Ascending aorta (tissue), 2 donors: ENCODE measurements at regions not wholly inside any gene's neighbourhood (a gene's known extent, or its start where the extent isn't known, plus 50 kb on each side); places are given as distances from the start of the nearest gene placed in this dataset.
"Not testable (repeated sequence)": the region's sequence is repeated elsewhere in the genome, so short reads cannot be mapped to it uniquely, and the experiment has no call there.

Source experiments
- DNase-seq, 2 donors: peaks; one replicate each; pipeline ENCODE4 v3.0.0-alpha.2; 2019; ENCODE audit warnings: low spot score in 2 of 2
- H3K27ac ChIP-seq, 2 donors: fragments of 200-600 bp; sonication (generic); one replicate each; pipeline ENCODE4 v1.5.1; 2016 to 2017; ENCODE audit warnings: mild to moderate bottlenecking in 1 of 2
- H3K27me3 ChIP-seq: fragments of 200-600 bp; sonication (generic); one replicate; pipeline ENCODE4 v1.5.1; 2017
- H3K36me3 ChIP-seq, 2 donors: fragments of 200-600 bp; sonication (generic); one replicate each; pipeline ENCODE4 v1.5.1; 2016
- H3K4me1 ChIP-seq, 2 donors: fragments of 200-600 bp; sonication (generic); one replicate each; pipeline ENCODE4 v1.5.1; 2016 to 2017; ENCODE audit warnings: mild to moderate bottlenecking in 1 of 2
- H3K4me3 ChIP-seq, 2 donors: fragments of 200-600 bp; sonication (generic); one replicate each; pipeline ENCODE4 v1.5.1; 2016 to 2017; ENCODE audit warnings: mild to moderate bottlenecking in 1 of 2
- H3K9me3 ChIP-seq, 2 donors: fragments of 200-600 bp; sonication (generic); one replicate each; pipeline ENCODE4 v1.5.1; 2016
- intact Hi-C: fragments of 100-400 bp; cut with DNase I; formaldehyde crosslinking; loops from one replicate; pipeline ENCODE4 v1.15.1; 2023
- TF ChIP-seq, protein P1 (sequence below), 3 experiments: fragments of 200-600 bp in 2 of 3; fragments of 450-650 bp in 1 of 3; sonication (generic) in 2 of 3; IDR thresholded peaks; one replicate each; pipeline ENCODE4 v1.5.1; 2016 to 2019; ENCODE audit warnings: antibody characterized with exemption in 3 of 3, mild to moderate bottlenecking in 1 of 3, moderate library complexity in 1 of 3

DNA sequence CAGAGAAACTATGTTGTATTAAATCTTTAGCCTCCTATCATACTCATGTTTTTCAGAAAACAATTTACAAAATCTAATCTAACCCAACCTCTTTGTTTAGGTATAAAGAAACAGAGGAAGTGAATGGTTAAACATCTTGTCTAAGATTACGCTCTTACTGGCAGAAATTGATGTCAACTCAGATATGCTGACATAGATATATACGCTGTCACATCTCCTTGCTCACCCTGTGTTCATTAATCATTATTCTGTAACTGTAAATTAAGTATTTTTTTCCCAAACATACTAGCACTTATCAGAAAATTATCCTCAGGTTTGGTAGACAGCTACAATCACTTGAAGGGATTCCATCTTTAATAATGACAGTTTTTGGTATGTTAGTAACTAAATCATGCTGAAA lies 1127.6 kb upstream of the SEL1L start:
- DNase-seq = no peak
- Histone ChIP-seq H3K27ac (no peak overlapping the region), H3K4me3 (no peak overlapping the region), H3K9me3 (no peaks in the 10 kb centered on the region), H3K4me1 (no peaks in the 10 kb centered on the region), H3K36me3 (no peaks in the 10 kb centered on the region), H3K27me3 (no peaks in the 10 kb centered on the region)
- intact Hi-C loops = no loop called here
- TF ChIP-seq, protein P1, sequence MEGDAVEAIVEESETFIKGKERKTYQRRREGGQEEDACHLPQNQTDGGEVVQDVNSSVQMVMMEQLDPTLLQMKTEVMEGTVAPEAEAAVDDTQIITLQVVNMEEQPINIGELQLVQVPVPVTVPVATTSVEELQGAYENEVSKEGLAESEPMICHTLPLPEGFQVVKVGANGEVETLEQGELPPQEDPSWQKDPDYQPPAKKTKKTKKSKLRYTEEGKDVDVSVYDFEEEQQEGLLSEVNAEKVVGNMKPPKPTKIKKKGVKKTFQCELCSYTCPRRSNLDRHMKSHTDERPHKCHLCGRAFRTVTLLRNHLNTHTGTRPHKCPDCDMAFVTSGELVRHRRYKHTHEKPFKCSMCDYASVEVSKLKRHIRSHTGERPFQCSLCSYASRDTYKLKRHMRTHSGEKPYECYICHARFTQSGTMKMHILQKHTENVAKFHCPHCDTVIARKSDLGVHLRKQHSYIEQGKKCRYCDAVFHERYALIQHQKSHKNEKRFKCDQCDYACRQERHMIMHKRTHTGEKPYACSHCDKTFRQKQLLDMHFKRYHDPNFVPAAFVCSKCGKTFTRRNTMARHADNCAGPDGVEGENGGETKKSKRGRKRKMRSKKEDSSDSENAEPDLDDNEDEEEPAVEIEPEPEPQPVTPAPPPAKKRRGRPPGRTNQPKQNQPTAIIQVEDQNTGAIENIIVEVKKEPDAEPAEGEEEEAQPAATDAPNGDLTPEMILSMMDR (IDR thresholded peaks at IDR 0.05) = no peak

DNA sequence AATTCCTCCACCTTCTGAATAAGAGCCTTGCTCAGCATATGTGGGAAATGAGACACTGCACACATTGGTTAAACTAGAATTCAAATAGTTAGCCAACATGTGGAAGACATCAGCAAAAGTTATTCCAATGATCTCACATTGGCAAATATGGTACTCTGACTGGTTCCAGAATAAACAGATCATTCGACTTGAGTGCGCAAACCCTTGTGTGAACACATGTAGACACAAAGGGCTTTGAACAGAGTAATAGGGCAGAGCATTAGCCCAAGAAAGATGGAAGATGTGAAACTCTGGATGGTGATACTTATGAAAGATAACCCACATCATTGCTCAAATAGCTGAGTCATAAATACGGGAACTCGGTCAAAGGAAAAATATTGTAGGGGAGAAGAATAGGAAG lies 1133.4 kb upstream of the SEL1L start:
- intact Hi-C loops = no loop called here
- Histone ChIP-seq H3K36me3 (no peaks in the 10 kb centered on the region), H3K27me3 (no peaks in the 10 kb centered on the region), H3K27ac (peak overlapping the region in 1 of 2 donors; percentile 69), H3K4me1 (peaks cover 0 to 3% of the 10 kb centered on the region in 2 donors), H3K9me3 (no peaks in the 10 kb centered on the region), H3K4me3 (no peak overlapping the region)
- TF ChIP-seq, protein P1 (IDR thresholded peaks at IDR 0.05) = no peak
- no peak for DNase-seq

DNA sequence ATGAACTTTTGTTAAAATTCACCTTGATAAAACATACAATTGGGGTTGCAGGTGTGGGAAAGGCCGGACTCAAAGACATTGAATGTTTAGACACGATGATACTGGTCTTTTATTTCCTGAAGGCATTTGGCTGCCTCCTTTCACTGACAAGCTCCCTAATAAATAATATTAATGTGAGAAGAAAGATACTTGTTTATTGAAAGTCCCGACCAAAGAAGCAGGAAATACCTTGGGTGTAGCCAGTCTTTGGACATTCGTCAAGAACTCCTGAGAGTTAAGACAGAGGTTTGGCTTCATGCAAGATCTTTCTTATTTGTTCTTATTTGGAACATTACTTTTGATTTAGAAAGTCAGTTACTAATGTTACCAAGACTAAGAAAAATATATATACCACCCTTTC lies 1133.8 kb upstream of the SEL1L start:
- H3K27ac ChIP-seq = peak overlapping the region; percentile 15 to 69
- TF ChIP-seq, protein P1 (IDR thresholded peaks at IDR 0.05) = no peak

DNA sequence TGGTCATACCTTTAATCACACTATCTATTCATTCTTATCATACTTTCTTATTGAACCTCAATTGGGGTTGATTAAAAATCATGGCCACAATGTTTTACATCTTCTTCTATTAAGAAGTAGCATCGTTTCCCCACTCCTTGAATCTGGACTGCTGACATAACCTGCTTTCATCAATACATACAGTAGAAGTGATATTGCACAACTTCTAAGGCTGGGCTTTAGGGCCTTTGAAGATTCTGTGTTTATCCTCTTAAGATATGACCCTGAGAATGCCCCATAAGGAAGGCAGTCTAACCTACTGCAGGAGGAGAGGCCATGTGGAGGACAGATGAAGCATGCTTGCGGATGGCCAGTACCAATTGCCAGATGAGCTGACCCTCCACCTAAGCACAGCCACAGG lies 1142.8 kb upstream of the SEL1L start:
- H3K9me3 ChIP-seq = no peaks in the 10 kb centered on the region
- no peaks in the 10 kb centered on the region for H3K4me1 ChIP-seq
- intact Hi-C loops = no loop called here
- H3K4me3 ChIP-seq = no peak overlapping the region
- no peak overlapping the region for H3K27ac ChIP-seq
- TF ChIP-seq, protein P1 (IDR thresholded peaks at IDR 0.05) = no peak
- DNase-seq = no peak
- H3K27me3 ChIP-seq = no peaks in the 10 kb centered on the region
- H3K36me3 ChIP-seq = no peaks in the 10 kb centered on the region

More for the DNA sequence above, 1133.8 kb upstream of the SEL1L start:
- peaks cover 0 to 3% of the 10 kb centered on the region in 2 donors for H3K4me1 ChIP-seq
- no peaks in the 10 kb centered on the region for H3K27me3 ChIP-seq
- intact Hi-C loops = no loop called here
- H3K4me3 ChIP-seq = no peak overlapping the region
- H3K36me3 ChIP-seq = no peaks in the 10 kb centered on the region
- DNase-seq = no peak
- no peaks in the 10 kb centered on the region for H3K9me3 ChIP-seq

DNA sequence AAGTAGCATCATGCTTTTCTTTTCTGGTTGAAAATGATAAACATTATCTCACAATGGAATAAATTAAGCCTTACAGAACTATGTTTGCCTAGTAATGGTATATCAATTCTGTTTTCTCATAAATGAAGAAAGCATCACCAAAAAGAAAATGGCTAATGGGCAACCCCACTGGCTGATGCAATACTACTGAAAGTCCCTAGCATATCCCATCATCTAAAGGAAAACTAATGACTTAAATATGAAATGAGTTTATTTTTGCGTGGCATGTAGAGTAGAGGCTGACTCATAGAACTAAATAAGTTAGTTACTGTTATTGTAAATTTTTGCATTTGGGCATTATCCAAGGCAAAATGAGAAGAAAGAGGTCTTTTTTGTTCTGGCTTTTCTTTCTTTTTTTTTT lies 1156.3 kb upstream of the SEL1L start:
- Histone ChIP-seq H3K36me3 (no peaks in the 10 kb centered on the region), H3K4me3 (no peak overlapping the region), H3K27ac (no peak overlapping the region), H3K27me3 (no peaks in the 10 kb centered on the region), H3K4me1 (no peaks in the 10 kb centered on the region), H3K9me3 (no peaks in the 10 kb centered on the region)
- intact Hi-C loops = no loop called here
- TF ChIP-seq, protein P1 (IDR thresholded peaks at IDR 0.05) = no peak
- DNase-seq = no peak

DNA sequence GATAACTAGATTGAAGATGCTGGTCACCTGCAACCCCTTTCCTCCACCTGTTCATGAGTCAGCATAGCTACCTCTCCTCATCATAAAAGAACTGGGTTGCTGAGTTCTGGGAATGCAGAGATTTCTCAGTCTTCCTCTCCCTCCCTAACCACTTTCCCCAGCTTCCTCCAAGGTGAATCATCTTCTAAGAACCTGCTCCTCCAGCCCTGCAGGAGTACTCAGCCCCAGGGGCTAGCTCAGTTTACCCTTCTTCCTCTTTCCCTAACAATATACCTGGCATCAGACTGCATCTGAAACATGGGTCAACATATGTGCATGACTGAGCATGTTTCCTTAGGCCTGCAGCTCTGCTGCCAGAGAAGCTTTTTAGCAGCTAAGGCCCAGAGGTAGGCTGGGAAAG lies 1157.5 kb upstream of the SEL1L start:
- H3K9me3 ChIP-seq, H3K27ac ChIP-seq, DNase-seq, H3K36me3 ChIP-seq, H3K27me3 ChIP-seq, H3K4me3 ChIP-seq, intact Hi-C loops, H3K4me1 ChIP-seq: not testable (repeated sequence)
